ENCODE measurements at regions not wholly inside any gene's neighbourhood (a gene's known extent, or its start where the extent isn't known, plus 50 kb on each side); places are given as distances from the start of the nearest gene placed in this dataset.

- Histone ChIP-seq H3K4me3 (ENCODE audit: low read depth, low read length) (no peak overlapping the region), H3K36me3 (ENCODE audit: control insufficient read depth in 2 of 2, insufficient read depth in 1 of 2, low read length in 2 of 2) (no peaks in the 10 kb centered on the region), H3K4me1 (ENCODE audit: control insufficient read depth, insufficient read depth, low read length) (no peaks in the 10 kb centered on the region), H3K27ac (ENCODE audit: extremely low read depth, low read depth, low read length) (no peak overlapping the region), H3K9me3 (ENCODE audit: control insufficient read depth, insufficient read depth, low read depth, low read length) (no peaks in the 10 kb centered on the region)
- POLR2A ChIA-PET = no interaction called here
- TF ChIP-seq ZNF433 (tag by site-specific recombination; IDR thresholded peaks at IDR 0.05; ENCODE audit: low read depth) (no peak), KLF1 (tag by site-specific recombination; IDR thresholded peaks at IDR 0.05) (no peak), ZFP69B (tag by site-specific recombination; IDR thresholded peaks at IDR 0.05) (no peak), ZNF354C (tag by site-specific recombination; IDR thresholded peaks at IDR 0.05; ENCODE audit: borderline replicate concordance, low read depth) (no peak), MZF1 (tag by site-specific recombination; IDR thresholded peaks at IDR 0.05; ENCODE audit: borderline replicate concordance) (no peak), ZNF692 (tag by site-specific recombination; IDR thresholded peaks at IDR 0.05) (no peak)
- CTCF ChIA-PET = interaction anchor here (0.6 kb wide), 1 partner anchor 66 kb away, joined by 3 read pairs; no protein-coding TSS in a partner anchor
Measured at GRCh38 chr13:73820688-73821087, 313.5 kb downstream of the KLF12 start.

GRCh38 chr13:73820285-73820684, 313.9 kb downstream of the KLF12 start:
- H3K27ac ChIP-seq (ENCODE audit: extremely low read depth, low read depth, low read length) = no peak overlapping the region
- ChIA-PET POLR2A (no interaction called here), CTCF (no interaction called here)
- no peaks in the 10 kb centered on the region for H3K9me3 ChIP-seq (ENCODE audit: control insufficient read depth, insufficient read depth, low read depth, low read length)
- H3K4me1 ChIP-seq (ENCODE audit: control insufficient read depth, insufficient read depth, low read length) = no peaks in the 10 kb centered on the region
- H3K4me3 ChIP-seq (ENCODE audit: low read depth, low read length) = no peak overlapping the region
- no peaks in the 10 kb centered on the region for H3K36me3 ChIP-seq (ENCODE audit: control insufficient read depth in 2 of 2, insufficient read depth in 1 of 2, low read length in 2 of 2)
- TF ChIP-seq, protein P1, sequence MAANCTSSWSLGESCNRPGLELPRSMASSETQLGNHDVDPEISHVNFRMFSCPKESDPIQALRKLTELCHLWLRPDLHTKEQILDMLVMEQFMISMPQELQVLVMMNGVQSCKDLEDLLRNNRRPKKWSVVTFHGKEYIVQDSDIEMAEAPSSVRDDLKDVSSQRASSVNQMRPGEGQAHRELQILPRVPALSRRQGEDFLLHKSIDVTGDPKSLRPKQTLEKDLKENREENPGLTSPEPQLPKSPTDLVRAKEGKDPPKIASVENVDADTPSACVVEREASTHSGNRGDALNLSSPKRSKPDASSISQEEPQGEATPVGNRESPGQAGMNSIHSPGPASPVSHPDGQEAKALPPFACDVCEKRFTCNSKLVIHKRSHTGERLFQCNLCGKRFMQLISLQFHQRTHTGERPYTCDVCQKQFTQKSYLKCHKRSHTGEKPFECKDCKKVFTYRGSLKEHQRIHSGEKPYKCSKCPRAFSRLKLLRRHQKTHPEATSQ (tag by site-specific recombination; IDR thresholded peaks at IDR 0.05) = no peak
- TF ChIP-seq SCRT2 (tag by site-specific recombination; IDR thresholded peaks at IDR 0.05) = no peak

DNA sequence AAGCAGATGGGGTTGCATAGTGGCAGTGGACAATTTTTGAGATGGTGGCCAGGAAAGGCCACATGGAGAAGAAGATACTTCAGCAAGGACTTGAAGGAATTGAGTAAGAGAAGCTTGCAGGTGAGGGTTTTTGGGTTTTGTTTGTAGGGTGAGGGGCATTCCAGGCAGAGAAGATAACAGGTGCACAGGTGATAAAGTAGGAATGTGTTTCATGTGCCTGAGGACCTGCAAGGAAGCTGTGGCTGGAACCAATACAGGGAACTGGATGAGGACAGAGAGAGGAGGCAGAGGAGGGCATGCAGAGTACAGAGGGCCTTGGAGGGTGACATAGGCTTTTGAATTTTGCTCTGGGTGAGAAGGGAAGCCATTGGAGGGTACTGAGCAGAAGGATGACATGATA, 314.5 kb downstream of the KLF12 start:
- Histone ChIP-seq H3K9me3 (ENCODE audit: control insufficient read depth, insufficient read depth, low read depth, low read length) (no peaks in the 10 kb centered on the region), H3K4me3 (ENCODE audit: low read depth, low read length) (no peak overlapping the region), H3K27ac (ENCODE audit: extremely low read depth, low read depth, low read length) (no peak overlapping the region), H3K4me1 (ENCODE audit: control insufficient read depth, insufficient read depth, low read length) (no peaks in the 10 kb centered on the region), H3K36me3 (ENCODE audit: control insufficient read depth in 2 of 2, insufficient read depth in 1 of 2, low read length in 2 of 2) (no peaks in the 10 kb centered on the region)
- TF ChIP-seq ZNF548 (tag by site-specific recombination; IDR thresholded peaks at IDR 0.05) = no peak
- TF ChIP-seq ZNF132 (tag by site-specific recombination; IDR thresholded peaks at IDR 0.05; ENCODE audit: borderline replicate concordance) = no peak
- TF ChIP-seq ZNF664 (tag by site-specific recombination; IDR thresholded peaks at IDR 0.05) = no peak
- no peak for TF ChIP-seq ZNF629 (tag by site-specific recombination; IDR thresholded peaks at IDR 0.05)
- no peak for TF ChIP-seq MEIS1 (CRISPR knock-in tag; IDR thresholded peaks at IDR 0.05; ENCODE audit: borderline replicate concordance)
- ChIA-PET POLR2A (no interaction called here), CTCF (no interaction called here)

GRCh38 chr13:73816702-73817101, 317.5 kb downstream of the KLF12 start:
- ChIA-PET CTCF (no interaction called here), POLR2A (no interaction called here)
- Histone ChIP-seq H3K36me3 (ENCODE audit: control insufficient read depth in 2 of 2, insufficient read depth in 1 of 2, low read length in 2 of 2) (peaks cover 0 to 3% of the 10 kb centered on the region in 2 experiments; a peak in 1 of 3 replicates), H3K27ac (ENCODE audit: extremely low read depth, low read depth, low read length) (no peak overlapping the region), H3K4me1 (ENCODE audit: control insufficient read depth, insufficient read depth, low read length) (no peaks in the 10 kb centered on the region), H3K9me3 (ENCODE audit: control insufficient read depth, insufficient read depth, low read depth, low read length) (no peaks in the 10 kb centered on the region), H3K4me3 (ENCODE audit: low read depth, low read length) (no peak overlapping the region)
- no peak for TF ChIP-seq OVOL3 (tag by site-specific recombination; IDR thresholded peaks at IDR 0.05)
- TF ChIP-seq GLI2 (tag by site-specific recombination; IDR thresholded peaks at IDR 0.05; ENCODE audit: borderline replicate concordance, low read depth) = no peak
- TF ChIP-seq ZNF157 (tag by site-specific recombination; IDR thresholded peaks at IDR 0.05) = no peak
- no peak for TF ChIP-seq ZNF843 (tag by site-specific recombination; IDR thresholded peaks at IDR 0.05)
- no peak for TF ChIP-seq SP2 (tag by site-specific recombination; IDR thresholded peaks at IDR 0.05)

All from HEK293 (cell line).